OCI-LY7 (cell line): ENCODE measurements at regions not wholly inside any gene's neighbourhood (a gene's known extent, or its start where the extent isn't known, plus 50 kb on each side); places are given as distances from the start of the nearest gene placed in this dataset.

Experiments used
- BruUV-seq: library from RNA; stranded (reverse); fragments of 400-500 nt; replicated peaks from 2 replicates; lab custom pipeline; 2021; lab: Mats Ljungman, UMichigan
- CTCF ChIA-PET: fragments of 300-600 bp; sonication (Branson Sonifier 250); formaldehyde crosslinking; loops from one replicate; lab custom pipeline; 2022; ENCODE audit warnings: antibody characterized with exemption; ENCODE audit not compliant: unreplicated experiment; lab: Charles Lee
- POLR2A ChIA-PET: fragments of 300-600 bp; sonication (Branson Sonifier 250); formaldehyde crosslinking; loops from one replicate; lab custom pipeline; 2022; ENCODE audit warnings: antibody characterized with exemption; lab: Charles Lee
- DNase-seq: peaks from one replicate; pipeline ENCODE4 v3.0.0-alpha.2; 2015; ENCODE audit warnings: low spot score
- H2AFZ ChIP-seq: fragments of 200-600 bp; sonication (generic), shearing (Covaris generic); 2 replicates; pipeline ENCODE4 v1.6.1; 2014; ENCODE audit warnings: mild to moderate bottlenecking, antibody characterized with exemption, low read length, moderate library complexity
- H3K27ac ChIP-seq: fragments of 200-600 bp; sonication (generic); 2 replicates; pipeline ENCODE4 v1.5.1; 2014; ENCODE audit warnings: mixed run types, low read depth, mild to moderate bottlenecking, moderate library complexity, low read length, inconsistent platforms; ENCODE audit not compliant: poor library complexity, severe bottlenecking
- H3K36me3 ChIP-seq: fragments of 200-600 bp; sonication (generic); 2 replicates; pipeline ENCODE4 v1.6.1; 2014; ENCODE audit warnings: mild to moderate bottlenecking, antibody characterized with exemption, low read length, moderate library complexity, mixed read lengths; ENCODE audit not compliant: insufficient read depth
- H3K4me1 ChIP-seq: fragments of 200-600 bp; sonication (generic); 2 replicates; pipeline ENCODE4 v1.5.1; 2014; ENCODE audit warnings: mild to moderate bottlenecking, low read length; ENCODE audit not compliant: insufficient read depth, poor library complexity, severe bottlenecking
- H3K4me2 ChIP-seq: fragments of 200-600 bp; sonication (generic); 2 replicates; pipeline ENCODE4 v1.6.1; 2014; ENCODE audit warnings: mild to moderate bottlenecking, low read length
- H3K4me3 ChIP-seq: fragments of 200-600 bp; sonication (generic); 2 replicates; pipeline ENCODE4 v1.5.1; 2014; ENCODE audit warnings: mild to moderate bottlenecking, low read depth, low read length; ENCODE audit not compliant: poor library complexity, severe bottlenecking
- H3K79me2 ChIP-seq: fragments of 200-600 bp; sonication (generic); 2 replicates; pipeline ENCODE4 v1.6.1; 2016; ENCODE audit warnings: low read depth, mild to moderate bottlenecking, low read length, moderate library complexity, mixed read lengths; ENCODE audit not compliant: insufficient read depth
- H3K9me2 ChIP-seq: fragments of 200-600 bp; sonication (generic); 2 replicates; pipeline ENCODE4 v1.6.1; 2016; ENCODE audit warnings: mild to moderate bottlenecking, low read length, mixed read lengths; ENCODE audit not compliant: insufficient read depth
- H3K9me3 ChIP-seq: fragments of 200-600 bp; sonication (generic); 2 replicates; pipeline ENCODE4 v1.6.1; 2014; ENCODE audit warnings: mild to moderate bottlenecking, mixed run types, low read length, mixed read lengths
- H4K20me1 ChIP-seq: fragments of 200-600 bp; sonication (generic); 2 replicates; pipeline ENCODE4 v1.6.1; 2014; ENCODE audit warnings: mild to moderate bottlenecking, antibody characterized with exemption, low read length, moderate library complexity, mixed read lengths; ENCODE audit not compliant: insufficient read depth
- CTCF ChIP-seq: fragments of 200-600 bp; sonication (generic); conservative IDR thresholded peaks from 2 replicates; pipeline ENCODE4 v1.5.1; 2014; ENCODE audit warnings: mild to moderate bottlenecking, antibody characterized with exemption, low read length, moderate library complexity, mixed read lengths
- EZH2phosphoT487 ChIP-seq: fragments of 200-600 bp; sonication (generic); IDR thresholded peaks from 2 replicates; pipeline ENCODE4 v1.6.1; 2018; ENCODE audit warnings: low read depth, borderline replicate concordance, mild to moderate bottlenecking, mixed run types, antibody characterized with exemption, low read length, moderate library complexity, mixed read lengths
- intact Hi-C: fragments of 100-400 bp; cut with micrococcal nuclease; formaldehyde crosslinking; loops from one replicate; pipeline ENCODE4 v1.10.0; 2022; ENCODE audit not compliant: unreplicated experiment

- no peak overlapping the region for H2AFZ ChIP-seq
- H3K79me2 ChIP-seq: no peaks in the 10 kb centered on the region
- TF ChIP-seq EZH2phosphoT487 (no peak), CTCF (no peak)
- H3K9me2 ChIP-seq: no peaks in the 10 kb centered on the region
- H3K27ac ChIP-seq: no peak overlapping the region
- H3K9me3 ChIP-seq: no peaks in the 10 kb centered on the region
- BruUV-seq: no TSS peak
- no peak overlapping the region for H3K4me3 ChIP-seq
- H3K4me1 ChIP-seq: no peaks in the 10 kb centered on the region
- no peaks in the 10 kb centered on the region for H3K36me3 ChIP-seq
- POLR2A ChIA-PET: no interaction called here
- intact Hi-C loops: no loop called here
- no peak for DNase-seq
- H4K20me1 ChIP-seq: no peaks in the 10 kb centered on the region
- CTCF ChIA-PET: no interaction called here
- no peak overlapping the region for H3K4me2 ChIP-seq
These were observed 141.6 kb upstream of the THBS2 start for GRCh38 chr6:169395080-169395805.

- Histone ChIP-seq H3K27ac (no peak overlapping the region), H3K79me2 (no peaks in the 10 kb centered on the region), H3K9me2 (no peaks in the 10 kb centered on the region), H3K9me3 (no peaks in the 10 kb centered on the region), H3K4me2 (no peak overlapping the region), H2AFZ (no peak overlapping the region), H4K20me1 (no peaks in the 10 kb centered on the region), H3K4me1 (no peaks in the 10 kb centered on the region), H3K4me3 (no peak overlapping the region), H3K36me3 (no peaks in the 10 kb centered on the region)
- ChIA-PET POLR2A (no interaction called here), CTCF (no interaction called here)
- intact Hi-C loops: no loop called here
- DNase-seq: no peak
- BruUV-seq: no TSS peak
- TF ChIP-seq EZH2phosphoT487 (no peak), CTCF (no peak)
These were observed 140.1 kb upstream of the THBS2 start for GRCh38 chr6:169393753-169394152.

- TF ChIP-seq CTCF (no peak), EZH2phosphoT487 (no peak)
- POLR2A ChIA-PET: interaction anchor here (0.6 to 0.9 kb wide), 2 partner anchors 62 to 540 kb away, joined by 3 to 4 read pairs; no protein-coding TSS in a partner anchor
- H4K20me1 ChIP-seq: no peaks in the 10 kb centered on the region
- H2AFZ ChIP-seq: no peak overlapping the region
- H3K4me1 ChIP-seq: no peaks in the 10 kb centered on the region
- BruUV-seq: no TSS peak
- CTCF ChIA-PET: no interaction called here
- H3K9me2 ChIP-seq: no peaks in the 10 kb centered on the region
- H3K4me2 ChIP-seq: no peak overlapping the region
- H3K36me3 ChIP-seq: no peaks in the 10 kb centered on the region
- no peak for DNase-seq
- intact Hi-C loops: no loop called here
- H3K79me2 ChIP-seq: no peaks in the 10 kb centered on the region
- no peak overlapping the region for H3K4me3 ChIP-seq
- no peak overlapping the region for H3K27ac ChIP-seq
- no peaks in the 10 kb centered on the region for H3K9me3 ChIP-seq
These were observed 137.9 kb upstream of the THBS2 start for GRCh38 chr6:169391473-169392071.
